OCI-LY7 (cell line): ENCODE measurements at regions not wholly inside any gene's neighbourhood (a gene's known extent, or its start where the extent isn't known, plus 50 kb on each side); places are given as distances from the start of the nearest gene placed in this dataset.

Experiments
- BruUV-seq: library from RNA; stranded (reverse); fragments of 400-500 nt; replicated peaks from 2 replicates; lab custom pipeline; 2021; lab: Mats Ljungman, UMichigan
- CTCF ChIA-PET: fragments of 300-600 bp; sonication (Branson Sonifier 250); formaldehyde crosslinking; loops from one replicate; lab custom pipeline; 2022; ENCODE audit warnings: antibody characterized with exemption; ENCODE audit not compliant: unreplicated experiment; lab: Charles Lee
- POLR2A ChIA-PET: fragments of 300-600 bp; sonication (Branson Sonifier 250); formaldehyde crosslinking; loops from one replicate; lab custom pipeline; 2022; ENCODE audit warnings: antibody characterized with exemption; lab: Charles Lee
- DNase-seq: peaks from one replicate; pipeline ENCODE4 v3.0.0-alpha.2; 2015; ENCODE audit warnings: low spot score
- H2AFZ ChIP-seq: fragments of 200-600 bp; sonication (generic), shearing (Covaris generic); 2 replicates; pipeline ENCODE4 v1.6.1; 2014; ENCODE audit warnings: mild to moderate bottlenecking, antibody characterized with exemption, low read length, moderate library complexity
- H3K27ac ChIP-seq: fragments of 200-600 bp; sonication (generic); 2 replicates; pipeline ENCODE4 v1.5.1; 2014; ENCODE audit warnings: mixed run types, low read depth, mild to moderate bottlenecking, moderate library complexity, low read length, inconsistent platforms; ENCODE audit not compliant: poor library complexity, severe bottlenecking
- H3K36me3 ChIP-seq: fragments of 200-600 bp; sonication (generic); 2 replicates; pipeline ENCODE4 v1.6.1; 2014; ENCODE audit warnings: mild to moderate bottlenecking, antibody characterized with exemption, low read length, moderate library complexity, mixed read lengths; ENCODE audit not compliant: insufficient read depth
- H3K4me1 ChIP-seq: fragments of 200-600 bp; sonication (generic); 2 replicates; pipeline ENCODE4 v1.5.1; 2014; ENCODE audit warnings: mild to moderate bottlenecking, low read length; ENCODE audit not compliant: insufficient read depth, poor library complexity, severe bottlenecking
- H3K4me2 ChIP-seq: fragments of 200-600 bp; sonication (generic); 2 replicates; pipeline ENCODE4 v1.6.1; 2014; ENCODE audit warnings: mild to moderate bottlenecking, low read length
- H3K4me3 ChIP-seq: fragments of 200-600 bp; sonication (generic); 2 replicates; pipeline ENCODE4 v1.5.1; 2014; ENCODE audit warnings: mild to moderate bottlenecking, low read depth, low read length; ENCODE audit not compliant: poor library complexity, severe bottlenecking
- H3K79me2 ChIP-seq: fragments of 200-600 bp; sonication (generic); 2 replicates; pipeline ENCODE4 v1.6.1; 2016; ENCODE audit warnings: low read depth, mild to moderate bottlenecking, low read length, moderate library complexity, mixed read lengths; ENCODE audit not compliant: insufficient read depth
- H3K9me2 ChIP-seq: fragments of 200-600 bp; sonication (generic); 2 replicates; pipeline ENCODE4 v1.6.1; 2016; ENCODE audit warnings: mild to moderate bottlenecking, low read length, mixed read lengths; ENCODE audit not compliant: insufficient read depth
- H3K9me3 ChIP-seq: fragments of 200-600 bp; sonication (generic); 2 replicates; pipeline ENCODE4 v1.6.1; 2014; ENCODE audit warnings: mild to moderate bottlenecking, mixed run types, low read length, mixed read lengths
- H4K20me1 ChIP-seq: fragments of 200-600 bp; sonication (generic); 2 replicates; pipeline ENCODE4 v1.6.1; 2014; ENCODE audit warnings: mild to moderate bottlenecking, antibody characterized with exemption, low read length, moderate library complexity, mixed read lengths; ENCODE audit not compliant: insufficient read depth
- EZH2phosphoT487 ChIP-seq: fragments of 200-600 bp; sonication (generic); IDR thresholded peaks from 2 replicates; pipeline ENCODE4 v1.6.1; 2018; ENCODE audit warnings: low read depth, borderline replicate concordance, mild to moderate bottlenecking, mixed run types, antibody characterized with exemption, low read length, moderate library complexity, mixed read lengths
- intact Hi-C: fragments of 100-400 bp; cut with micrococcal nuclease; formaldehyde crosslinking; loops from one replicate; pipeline ENCODE4 v1.10.0; 2022; ENCODE audit not compliant: unreplicated experiment
- TF ChIP-seq, protein P1 (sequence below): fragments of 200-600 bp; sonication (generic); conservative IDR thresholded peaks from 2 replicates; pipeline ENCODE4 v1.5.1; 2014; ENCODE audit warnings: mild to moderate bottlenecking, antibody characterized with exemption, low read length, moderate library complexity, mixed read lengths

DNA sequence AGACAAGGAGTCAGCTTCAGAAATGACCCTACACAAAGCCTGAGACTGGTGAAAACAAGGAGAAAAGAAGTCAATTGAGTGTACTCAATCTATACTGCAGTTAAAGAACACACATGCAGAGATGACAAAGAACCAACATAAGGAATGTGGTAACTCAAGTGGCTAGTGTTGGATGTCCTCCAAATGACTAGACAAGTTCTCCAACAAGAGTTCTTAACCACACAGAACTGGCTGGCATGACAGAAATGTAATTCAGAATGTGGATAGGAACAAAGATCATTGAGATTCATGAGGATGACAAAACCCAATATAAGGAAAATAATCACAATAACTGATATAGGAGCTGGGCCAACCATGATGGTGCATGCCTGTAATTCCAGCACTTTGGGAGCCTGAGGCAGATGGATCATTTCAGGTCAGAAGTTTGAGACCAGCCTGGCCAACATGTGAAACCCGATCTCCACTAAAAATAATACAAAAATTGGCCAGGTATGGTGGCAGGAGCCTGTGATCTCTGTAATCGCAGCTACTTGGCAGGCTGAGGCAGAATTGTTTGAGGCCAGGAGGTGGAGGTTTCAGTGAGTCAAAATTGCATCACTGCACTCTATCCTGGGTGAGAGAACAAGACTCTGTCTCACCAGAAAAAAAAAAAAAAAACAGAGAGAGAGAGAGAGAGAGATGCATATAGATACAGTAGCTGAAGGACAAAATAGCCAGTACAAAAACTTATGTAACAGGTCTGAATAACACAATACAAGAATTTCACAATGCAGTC, 1263.6 kb downstream of the CDY2B start:
- POLR2A ChIA-PET = no interaction called here
- CTCF ChIA-PET = no interaction called here
- TF ChIP-seq, protein P1, sequence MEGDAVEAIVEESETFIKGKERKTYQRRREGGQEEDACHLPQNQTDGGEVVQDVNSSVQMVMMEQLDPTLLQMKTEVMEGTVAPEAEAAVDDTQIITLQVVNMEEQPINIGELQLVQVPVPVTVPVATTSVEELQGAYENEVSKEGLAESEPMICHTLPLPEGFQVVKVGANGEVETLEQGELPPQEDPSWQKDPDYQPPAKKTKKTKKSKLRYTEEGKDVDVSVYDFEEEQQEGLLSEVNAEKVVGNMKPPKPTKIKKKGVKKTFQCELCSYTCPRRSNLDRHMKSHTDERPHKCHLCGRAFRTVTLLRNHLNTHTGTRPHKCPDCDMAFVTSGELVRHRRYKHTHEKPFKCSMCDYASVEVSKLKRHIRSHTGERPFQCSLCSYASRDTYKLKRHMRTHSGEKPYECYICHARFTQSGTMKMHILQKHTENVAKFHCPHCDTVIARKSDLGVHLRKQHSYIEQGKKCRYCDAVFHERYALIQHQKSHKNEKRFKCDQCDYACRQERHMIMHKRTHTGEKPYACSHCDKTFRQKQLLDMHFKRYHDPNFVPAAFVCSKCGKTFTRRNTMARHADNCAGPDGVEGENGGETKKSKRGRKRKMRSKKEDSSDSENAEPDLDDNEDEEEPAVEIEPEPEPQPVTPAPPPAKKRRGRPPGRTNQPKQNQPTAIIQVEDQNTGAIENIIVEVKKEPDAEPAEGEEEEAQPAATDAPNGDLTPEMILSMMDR = no peak
- TF ChIP-seq EZH2phosphoT487 = no peak

DNA sequence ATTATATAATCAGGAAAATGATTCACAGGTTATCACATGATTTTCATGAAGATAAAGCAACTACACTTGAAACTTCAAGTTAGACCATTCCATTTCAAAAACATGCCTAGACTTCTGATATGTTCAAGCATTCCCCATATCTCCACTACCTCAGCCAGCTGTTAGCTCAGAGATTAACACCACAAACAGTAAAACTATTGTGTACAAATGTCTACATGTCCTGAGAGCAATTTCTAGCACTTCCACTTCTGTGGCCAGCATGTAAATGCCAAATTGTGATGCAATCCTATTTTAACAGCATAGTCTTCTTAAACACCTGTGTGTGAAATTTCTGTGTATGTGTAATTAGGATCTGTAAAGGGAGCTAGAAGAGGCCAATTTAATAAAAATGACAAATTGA, 1271.3 kb downstream of the CDY2B start:
- TF ChIP-seq, protein P1 = no peak
- no peak for TF ChIP-seq EZH2phosphoT487
- Histone ChIP-seq H3K79me2 (no peaks in the 10 kb centered on the region), H3K4me3 (no peak overlapping the region), H3K9me2 (no peaks in the 10 kb centered on the region), H3K36me3 (no peaks in the 10 kb centered on the region), H3K9me3 (no peaks in the 10 kb centered on the region), H3K27ac (no peak overlapping the region), H4K20me1 (no peaks in the 10 kb centered on the region), H3K4me1 (no peaks in the 10 kb centered on the region), H3K4me2 (no peak overlapping the region), H2AFZ (no peak overlapping the region)
- BruUV-seq = no TSS peak
- intact Hi-C loops = no loop called here
- ChIA-PET POLR2A (no interaction called here), CTCF (no interaction called here)
- no peak for DNase-seq

More for the DNA sequence above, 1263.6 kb downstream of the CDY2B start:
- H3K36me3 ChIP-seq = no peaks in the 10 kb centered on the region
- no peak overlapping the region for H3K4me3 ChIP-seq
- no peaks in the 10 kb centered on the region for H4K20me1 ChIP-seq
- no peaks in the 10 kb centered on the region for H3K9me2 ChIP-seq
- intact Hi-C loops = no loop called here
- no peak overlapping the region for H2AFZ ChIP-seq
- DNase-seq = no peak
- H3K79me2 ChIP-seq = no peaks in the 10 kb centered on the region
- H3K27ac ChIP-seq = no peak overlapping the region
- BruUV-seq = no TSS peak
- H3K4me1 ChIP-seq = no peaks in the 10 kb centered on the region
- H3K4me2 ChIP-seq = no peak overlapping the region
- no peaks in the 10 kb centered on the region for H3K9me3 ChIP-seq

DNA sequence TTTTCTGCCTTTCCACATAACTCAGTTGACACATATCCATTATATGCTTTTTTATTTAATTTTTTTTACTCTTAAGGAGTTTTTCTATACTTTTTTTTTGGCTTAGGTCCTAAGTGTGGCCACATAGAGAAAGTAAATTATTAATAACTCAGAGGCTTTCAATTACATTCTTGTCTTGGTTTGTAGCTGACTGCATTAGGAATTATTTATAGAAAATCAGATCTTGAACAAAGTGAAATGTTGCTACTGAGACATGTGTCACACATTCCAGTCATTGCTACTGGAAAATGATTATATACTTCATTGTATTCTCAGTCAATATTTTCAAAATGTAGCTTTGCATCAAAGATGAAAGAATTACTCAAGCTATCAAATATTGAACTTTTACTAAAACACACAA, 1277.9 kb downstream of the CDY2B start:
- Histone ChIP-seq H2AFZ (no peak overlapping the region), H3K4me2 (no peak overlapping the region), H3K4me1 (no peaks in the 10 kb centered on the region), H3K9me3 (no peaks in the 10 kb centered on the region), H3K4me3 (no peak overlapping the region), H3K9me2 (no peaks in the 10 kb centered on the region), H4K20me1 (no peaks in the 10 kb centered on the region), H3K79me2 (no peaks in the 10 kb centered on the region), H3K27ac (no peak overlapping the region), H3K36me3 (no peaks in the 10 kb centered on the region)
- ChIA-PET CTCF (no interaction called here), POLR2A (interaction anchor here (0.7 kb wide), 1 partner anchor 60 kb away, joined by 3 read pairs; no protein-coding TSS in a partner anchor)
- no peak for TF ChIP-seq EZH2phosphoT487
- TF ChIP-seq, protein P1 = no peak
- intact Hi-C loops = no loop called here
- DNase-seq = no peak
- BruUV-seq = no TSS peak
